Activated CD8-positive, alpha-beta memory T cell treated with anti-CD3 and anti-CD28 coated beads for 1 hour (primary cell): ENCODE measurements at regions not wholly inside any gene's neighbourhood (a gene's known extent, or its start where the extent isn't known, plus 50 kb on each side); places are given as distances from the start of the nearest gene placed in this dataset.
"Not testable (repeated sequence)": the region's sequence is repeated elsewhere in the genome, so short reads cannot be mapped to it uniquely, and the experiment has no call there.

Source experiments
- DNase-seq, 2 donors: peaks; one replicate each; pipeline ENCODE4 v3.0.0-alpha.2; 2020; ENCODE audit warnings: low read depth in 1 of 2; ENCODE audit errors: extremely low read depth in 1 of 2

DNA sequence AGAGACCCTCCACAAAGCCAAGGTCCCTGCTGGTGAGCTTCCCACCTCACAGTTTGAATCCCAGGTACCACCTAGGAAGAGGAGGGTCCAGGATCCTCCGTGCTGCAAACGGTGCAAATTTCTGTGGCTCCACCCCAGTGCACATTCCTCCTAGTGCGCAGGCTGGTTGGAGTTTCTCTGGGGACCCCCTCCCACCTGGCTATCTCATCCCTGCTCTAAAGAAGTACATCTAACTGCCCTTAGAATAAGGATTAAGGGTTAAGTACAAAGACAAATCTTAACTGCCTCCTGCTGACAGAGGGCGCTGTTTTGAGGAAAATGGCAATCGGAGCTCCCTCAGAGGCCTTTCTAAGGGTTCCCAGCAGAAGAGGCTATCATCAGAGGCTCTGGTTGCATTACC is 109.6 kb upstream of the FSIP2 start:
- DNase-seq, result no peak

DNA sequence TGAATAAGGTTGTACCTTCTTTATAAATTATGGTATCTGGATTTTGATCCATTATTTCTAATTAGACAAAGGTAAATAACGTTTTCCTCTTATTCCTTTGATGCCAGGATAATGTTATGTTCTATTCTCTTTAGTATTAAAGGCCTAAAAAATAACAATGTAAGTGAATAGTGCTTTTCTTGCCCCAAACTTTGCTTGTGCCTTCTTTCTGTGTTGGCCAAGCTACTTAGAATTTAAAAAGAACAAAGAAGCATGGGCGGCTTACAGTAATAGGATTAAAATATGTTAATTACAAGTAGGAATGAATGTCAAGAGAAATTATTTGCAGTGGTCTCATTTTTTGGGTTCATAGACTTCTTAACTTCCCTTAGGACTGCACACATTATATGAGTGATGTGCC is 105.0 kb upstream of the FSIP2 start:
- no peak for DNase-seq

DNA sequence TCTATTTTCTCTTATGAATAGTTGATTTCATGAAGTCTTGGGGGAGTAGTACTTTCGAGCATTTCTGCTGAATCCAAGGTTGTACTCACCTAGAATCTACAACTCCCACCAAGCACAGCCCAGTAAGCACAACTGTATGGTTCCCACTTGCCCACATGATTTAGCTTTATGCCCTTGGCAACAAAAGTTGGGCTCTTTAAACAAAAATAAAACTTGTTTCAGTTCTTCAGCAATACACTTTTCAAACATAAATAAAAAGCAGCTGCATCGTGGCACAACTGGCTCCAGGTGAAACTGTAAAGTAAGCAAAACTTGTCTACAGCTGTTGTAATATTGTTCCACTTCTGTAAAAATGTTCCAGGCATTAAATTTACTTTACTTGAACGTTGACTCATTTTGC is 99.8 kb upstream of the FSIP2 start:
- DNase-seq, result no peak

DNA sequence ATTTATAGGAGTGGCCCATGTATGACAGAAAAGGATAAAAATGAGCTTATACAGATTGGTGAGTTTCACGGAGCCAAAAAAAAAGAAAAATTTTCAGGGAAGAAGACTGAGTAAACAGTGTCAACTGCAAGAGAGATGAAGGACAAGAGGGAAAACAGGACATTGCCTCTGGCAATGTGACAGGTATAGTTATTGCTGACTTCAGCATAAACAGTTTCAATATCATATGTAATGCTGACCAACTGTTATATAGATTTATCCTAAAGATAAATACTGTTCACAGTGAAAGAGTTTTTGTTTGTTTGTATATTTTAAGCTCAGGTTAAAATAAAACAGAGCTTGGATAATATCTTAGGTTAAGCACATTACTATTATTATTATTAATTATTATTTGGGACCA is 98.0 kb upstream of the FSIP2 start:
- no peak for DNase-seq

DNA sequence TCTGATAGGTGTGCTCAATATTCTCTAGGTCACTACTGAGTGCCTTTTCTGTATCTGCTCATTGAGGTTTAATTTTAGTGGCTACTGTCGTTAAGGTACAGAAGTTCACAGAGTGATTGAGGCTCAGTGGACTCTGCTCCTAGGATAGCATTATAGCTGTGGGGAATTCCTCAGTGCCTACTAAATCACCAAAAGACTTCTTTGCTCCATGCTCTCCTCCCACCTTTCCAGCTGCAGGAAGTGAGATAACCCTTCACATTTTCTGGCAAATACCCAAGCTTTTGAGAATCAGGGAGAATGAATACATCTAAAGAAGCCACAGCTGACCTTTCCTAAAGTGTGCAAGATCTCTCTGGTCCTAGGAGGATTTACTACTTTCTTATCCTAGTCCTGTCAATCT is 95.2 kb upstream of the FSIP2 start:
- DNase-seq, result no peak

DNA sequence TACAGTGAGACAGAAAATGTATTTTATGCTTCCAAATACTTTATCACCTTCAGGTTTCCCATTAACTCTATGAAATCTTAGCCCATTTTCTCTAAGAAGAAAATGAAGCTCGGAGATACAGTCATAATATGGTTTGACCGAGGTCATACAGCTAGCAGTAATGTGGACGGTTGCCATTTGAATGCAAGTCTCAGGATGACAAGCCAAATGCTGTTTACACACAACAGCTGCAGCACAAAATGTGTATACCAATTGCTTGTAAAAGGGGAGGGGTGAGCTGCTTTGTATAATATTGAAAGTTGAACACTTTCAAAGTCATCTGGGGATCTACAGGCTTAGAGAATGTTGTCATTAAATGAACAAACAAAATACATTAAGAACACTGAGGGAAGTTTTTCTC is 93.8 kb upstream of the FSIP2 start:
- DNase-seq, result no peak

DNA sequence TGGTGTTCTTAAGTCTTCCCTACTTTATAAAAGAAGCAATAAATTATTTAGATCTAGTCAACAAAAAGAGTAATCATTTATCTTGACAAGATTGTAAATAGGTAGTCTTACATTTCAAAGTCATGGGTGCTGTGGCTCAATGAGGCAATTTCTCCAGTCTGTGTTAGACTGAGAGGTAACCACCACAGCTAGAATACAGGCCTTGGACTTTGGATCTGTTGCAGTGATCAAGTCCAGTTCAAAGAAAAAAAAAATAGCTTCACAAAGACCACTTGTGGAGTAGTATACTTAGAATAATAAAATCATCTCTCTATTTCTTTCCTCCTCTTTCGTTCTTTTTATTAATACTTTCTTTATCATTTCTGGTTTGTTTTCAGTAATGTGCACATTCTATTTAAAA is 93.1 kb upstream of the FSIP2 start:
- no peak for DNase-seq

DNA sequence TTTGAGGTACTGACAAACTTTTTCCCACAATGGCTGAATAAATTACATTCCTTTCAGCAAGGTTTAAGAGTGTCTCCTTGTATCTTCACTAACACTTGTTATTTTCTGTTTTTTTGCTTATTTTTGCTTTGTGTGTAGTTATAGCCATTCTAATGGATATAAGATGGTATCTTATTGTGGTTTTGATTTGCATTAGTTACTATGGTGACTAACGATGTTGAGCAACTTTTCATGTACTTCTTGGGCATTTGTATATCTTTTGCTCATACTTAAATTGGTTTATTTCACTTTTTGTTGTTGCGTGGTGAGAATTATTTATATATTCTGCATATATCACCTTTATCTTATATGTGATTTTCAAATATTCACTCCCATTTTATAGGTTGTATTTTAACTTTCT is 79.9 kb upstream of the FSIP2 start:
- no peak for DNase-seq

DNA sequence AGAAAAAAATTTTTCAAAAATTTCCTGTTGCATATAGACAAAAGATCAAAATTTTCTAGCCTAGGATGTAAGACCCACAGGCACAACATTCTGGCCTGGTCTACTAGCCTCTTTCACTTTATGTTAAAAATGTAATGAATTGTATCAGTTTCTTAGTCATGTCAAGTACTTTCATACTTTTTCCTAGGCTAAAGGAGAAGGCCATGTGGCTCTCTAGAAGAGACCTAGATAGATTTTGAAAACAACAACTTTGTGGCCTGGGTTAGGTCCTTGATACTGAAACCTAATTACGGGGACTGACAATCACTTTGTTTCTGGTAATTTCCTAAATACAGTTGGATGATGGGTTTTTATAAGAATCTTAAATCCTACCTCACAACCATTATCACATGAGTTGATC is 74.8 kb upstream of the FSIP2 start:
- no peak for DNase-seq

DNA sequence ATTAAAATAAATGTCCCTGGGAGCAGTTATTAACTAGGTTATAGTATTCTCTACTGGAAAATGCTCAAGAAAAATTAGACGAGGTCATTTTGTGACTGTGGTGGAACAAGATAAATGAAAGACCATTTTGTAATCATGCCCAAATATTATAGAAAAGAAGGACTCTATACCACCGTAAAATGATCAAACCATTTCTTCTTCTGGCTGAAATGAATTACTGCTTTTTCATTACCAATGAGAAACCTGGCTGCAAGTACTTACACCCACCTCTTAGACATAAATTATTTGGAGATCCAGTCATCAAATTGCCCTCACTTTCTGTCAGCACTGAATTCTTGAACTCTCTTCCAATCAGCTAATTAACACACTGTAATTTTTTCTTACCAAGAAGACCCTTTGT is 74.2 kb upstream of the FSIP2 start:
- DNase-seq, result no peak

DNA sequence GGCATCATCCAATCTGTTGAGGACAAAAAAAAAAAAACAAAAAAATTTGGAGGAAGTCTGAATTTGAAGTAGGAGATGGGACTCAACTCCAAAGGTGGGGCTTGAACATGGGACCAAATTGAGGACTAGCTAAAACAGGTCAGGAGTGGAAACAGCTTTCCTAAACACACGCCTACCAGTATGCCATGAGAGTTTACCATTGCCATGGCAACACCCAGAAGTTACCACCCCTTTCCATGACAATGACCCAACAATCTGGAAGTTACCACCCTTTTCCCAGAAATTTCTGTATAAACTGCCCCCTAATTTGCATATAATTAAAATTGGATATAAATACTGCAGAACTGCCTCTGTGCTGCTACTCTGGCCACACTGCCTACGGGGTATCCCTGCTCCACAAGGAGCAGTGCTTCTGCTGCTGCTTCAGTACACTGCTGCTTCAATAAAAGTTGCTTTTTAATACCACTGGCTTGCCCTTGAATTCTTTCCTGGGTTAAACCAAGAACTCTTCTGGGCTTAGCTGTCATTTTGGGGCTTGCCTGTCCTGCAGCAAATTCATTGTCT is 73.3 kb upstream of the FSIP2 start:
- DNase-seq, result no peak

DNA sequence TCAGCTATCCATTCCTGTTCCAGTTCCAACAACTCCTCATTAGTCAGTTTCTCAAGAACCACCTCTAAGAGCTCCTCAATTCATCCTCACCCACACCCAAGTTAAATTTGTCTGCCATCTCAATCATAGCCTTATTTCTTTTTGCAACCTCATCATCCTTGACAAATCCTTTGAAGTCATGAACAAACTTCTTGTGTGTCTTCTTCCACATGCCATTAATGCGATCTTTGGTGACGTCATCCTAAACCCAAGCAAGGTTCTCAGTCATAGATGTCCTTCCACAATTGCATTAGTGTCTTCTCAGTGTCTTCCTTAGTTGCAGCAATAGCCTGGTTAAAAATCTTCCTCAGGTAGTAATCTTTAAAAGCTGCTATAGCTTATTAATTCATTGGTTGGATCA is 71.2 kb upstream of the FSIP2 start:
- DNase-seq, result no peak

DNA sequence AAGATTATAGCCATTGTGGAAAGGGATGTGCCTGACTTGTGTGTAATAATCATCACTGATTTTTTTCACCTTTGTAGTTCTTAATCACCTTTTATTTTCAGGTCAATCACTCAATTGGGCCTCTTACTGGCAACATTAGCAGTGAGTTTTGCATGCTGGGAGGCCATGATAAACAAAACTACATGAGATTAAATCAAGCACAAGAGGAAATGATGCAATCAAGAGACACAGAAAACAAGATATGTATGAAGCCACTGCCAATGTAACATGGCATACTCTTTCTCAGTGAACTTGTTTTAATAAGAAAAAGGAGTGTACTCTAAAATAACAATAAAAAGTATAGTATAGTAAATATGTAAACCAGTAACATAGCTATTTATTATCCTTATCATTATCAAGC is 69.9 kb upstream of the FSIP2 start:
- DNase-seq, result no peak

DNA sequence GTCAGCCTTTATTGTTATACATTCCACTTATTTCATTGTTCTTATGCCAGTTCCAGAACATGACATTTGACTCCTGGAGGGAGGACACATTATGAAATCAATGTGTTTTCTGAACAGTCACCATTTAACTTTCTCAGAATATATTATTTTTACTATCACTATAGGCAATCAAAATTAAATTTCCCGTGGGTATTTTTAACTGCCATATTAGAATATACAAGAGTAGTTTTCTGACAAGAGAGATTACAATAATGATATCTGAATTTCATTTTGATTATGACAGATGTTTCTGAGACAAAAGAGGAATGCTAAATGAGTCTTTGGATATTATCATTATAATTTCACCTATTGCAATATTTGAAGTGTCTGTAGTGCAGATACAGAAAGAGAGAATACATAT is 64.4 kb upstream of the FSIP2 start:
- DNase-seq, result no peak

DNA sequence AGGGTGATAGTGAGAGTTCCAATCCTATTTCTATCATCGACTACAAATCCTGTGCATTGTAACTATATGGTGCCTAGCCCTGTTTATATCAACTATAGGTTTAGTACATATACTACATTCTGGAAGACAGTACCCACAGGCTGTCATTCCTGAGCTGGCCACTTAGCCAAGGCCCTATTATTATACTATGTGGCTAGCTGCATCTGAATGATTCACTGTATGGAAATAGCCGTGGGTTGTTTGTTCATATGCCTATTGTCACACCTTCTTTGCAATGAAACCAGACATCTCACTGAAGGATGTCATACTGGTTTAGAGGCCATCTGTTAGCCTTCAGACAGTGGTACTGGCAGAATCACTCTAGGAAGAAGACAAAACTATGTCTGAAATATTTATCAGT is 62.3 kb upstream of the FSIP2 start:
- no peak for DNase-seq

DNA sequence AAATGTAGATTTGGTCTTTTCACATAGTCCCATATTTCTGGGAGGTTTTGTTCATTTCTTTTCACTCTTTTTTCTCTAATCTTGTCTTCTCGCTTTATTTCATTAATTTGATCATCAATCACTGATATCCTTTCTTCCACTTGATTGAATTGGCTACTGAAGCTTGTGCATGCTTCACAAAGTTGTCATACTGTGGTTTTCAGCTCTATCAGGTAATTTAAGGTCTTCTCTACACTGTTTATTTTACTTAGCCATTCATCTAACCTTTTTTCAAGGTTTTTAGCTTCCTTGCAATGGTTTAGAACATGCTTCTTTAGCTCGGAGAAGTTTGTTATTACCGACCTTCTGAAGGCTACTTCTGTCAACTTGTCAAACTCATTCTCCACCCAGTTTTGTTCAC is 51.6 kb upstream of the FSIP2 start:
- not testable (repeated sequence) for DNase-seq

DNA sequence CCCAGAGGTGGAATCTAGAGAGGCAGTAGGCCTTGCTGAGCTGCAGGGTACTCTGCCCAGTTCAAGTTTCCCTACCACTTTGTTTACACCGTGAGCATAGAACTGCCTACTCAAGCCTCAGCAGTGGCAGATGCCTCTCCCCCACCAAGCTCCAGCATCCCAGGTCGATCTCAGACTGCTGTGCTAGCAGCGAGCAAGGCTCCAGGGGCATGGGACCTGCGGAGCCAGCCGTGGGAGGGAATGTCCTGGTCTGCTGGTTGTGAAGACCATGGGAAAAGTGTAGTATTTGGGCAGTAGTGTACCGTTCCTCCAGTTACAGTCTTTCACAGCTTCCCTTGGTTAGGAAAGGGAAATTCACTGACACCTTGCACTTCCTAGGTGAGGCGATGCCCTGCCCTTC is 50.6 kb upstream of the FSIP2 start:
- no peak for DNase-seq
